Mesothelial cell of epicardium (in vitro differentiated cells): ENCODE measurements at regions not wholly inside any gene's neighbourhood (a gene's known extent, or its start where the extent isn't known, plus 50 kb on each side); places are given as distances from the start of the nearest gene placed in this dataset.
"Not testable (repeated sequence)": the region's sequence is repeated elsewhere in the genome, so short reads cannot be mapped to it uniquely, and the experiment has no call there.

Source experiments
- DNase-seq, 2 experiments: peaks; one replicate each; pipeline ENCODE4 v3.0.0; 2021; ENCODE audit warnings: low spot score in 2 of 2; ENCODE audit not compliant: unreplicated experiment in 2 of 2
- H3K27ac Mint-ChIP-seq: 2 replicates; pipeline ENCODE4 v1.8.0; 2021; ENCODE audit warnings: mixed read lengths
- H3K27me3 Mint-ChIP-seq: 2 replicates; pipeline ENCODE4 v1.8.0; 2021; ENCODE audit warnings: low read depth, mixed read lengths
- H3K36me3 Mint-ChIP-seq: 2 replicates; pipeline ENCODE4 v1.8.0; 2021; ENCODE audit warnings: mixed read lengths
- H3K4me1 Mint-ChIP-seq: 2 replicates; pipeline ENCODE4 v1.8.0; 2021; ENCODE audit warnings: mixed read lengths
- H3K4me3 Mint-ChIP-seq: 2 replicates; pipeline ENCODE4 v1.8.0; 2021; ENCODE audit warnings: mild to moderate bottlenecking, moderate library complexity, mixed read lengths
- H3K9me3 Mint-ChIP-seq: 2 replicates; pipeline ENCODE4 v1.8.0; 2021; ENCODE audit warnings: mixed read lengths
- TF ChIP-seq, protein P1 (sequence below): fragments of 200-600 bp; sonication (generic); IDR thresholded peaks from one replicate; pipeline ENCODE4 v1.5.0; 2021; ENCODE audit warnings: antibody characterized with exemption; ENCODE audit not compliant: unreplicated experiment

- H3K36me3 Mint-ChIP-seq, result no peaks in the 10 kb centered on the region
- H3K4me3 Mint-ChIP-seq, result no peak overlapping the region
- no peak overlapping the region for H3K27ac Mint-ChIP-seq
- H3K9me3 Mint-ChIP-seq, result peaks cover 14% of the 10 kb centered on the region
- H3K27me3 Mint-ChIP-seq, result no peaks in the 10 kb centered on the region
- TF ChIP-seq, protein P1, sequence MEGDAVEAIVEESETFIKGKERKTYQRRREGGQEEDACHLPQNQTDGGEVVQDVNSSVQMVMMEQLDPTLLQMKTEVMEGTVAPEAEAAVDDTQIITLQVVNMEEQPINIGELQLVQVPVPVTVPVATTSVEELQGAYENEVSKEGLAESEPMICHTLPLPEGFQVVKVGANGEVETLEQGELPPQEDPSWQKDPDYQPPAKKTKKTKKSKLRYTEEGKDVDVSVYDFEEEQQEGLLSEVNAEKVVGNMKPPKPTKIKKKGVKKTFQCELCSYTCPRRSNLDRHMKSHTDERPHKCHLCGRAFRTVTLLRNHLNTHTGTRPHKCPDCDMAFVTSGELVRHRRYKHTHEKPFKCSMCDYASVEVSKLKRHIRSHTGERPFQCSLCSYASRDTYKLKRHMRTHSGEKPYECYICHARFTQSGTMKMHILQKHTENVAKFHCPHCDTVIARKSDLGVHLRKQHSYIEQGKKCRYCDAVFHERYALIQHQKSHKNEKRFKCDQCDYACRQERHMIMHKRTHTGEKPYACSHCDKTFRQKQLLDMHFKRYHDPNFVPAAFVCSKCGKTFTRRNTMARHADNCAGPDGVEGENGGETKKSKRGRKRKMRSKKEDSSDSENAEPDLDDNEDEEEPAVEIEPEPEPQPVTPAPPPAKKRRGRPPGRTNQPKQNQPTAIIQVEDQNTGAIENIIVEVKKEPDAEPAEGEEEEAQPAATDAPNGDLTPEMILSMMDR, result no peak
- no peaks in the 10 kb centered on the region for H3K4me1 Mint-ChIP-seq
- DNase-seq, result no peak
Measured at GRCh38 chr18:67400502-67401117, 115.9 kb downstream of the DSEL start.

DNA sequence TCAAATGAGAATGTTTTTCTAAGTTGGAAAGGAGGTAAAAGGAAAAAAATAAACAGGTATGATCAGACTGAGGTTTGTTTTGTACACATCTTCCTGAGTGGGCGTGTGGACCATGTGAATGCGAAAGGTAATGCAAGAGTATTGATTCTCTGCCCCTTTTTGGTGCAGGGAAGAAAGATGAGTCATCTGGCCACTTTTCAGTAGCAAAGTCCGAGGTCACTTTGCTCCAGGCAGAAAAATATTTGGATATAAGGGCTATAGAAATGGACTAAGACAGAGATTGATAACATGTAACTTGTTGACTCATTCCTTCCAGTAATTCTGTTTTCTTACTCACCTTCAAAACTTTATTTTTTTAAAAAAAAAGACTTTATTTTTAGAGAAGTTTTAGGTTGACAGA is 130.5 kb downstream of the DSEL start:
- TF ChIP-seq, protein P1, result no peak
- Mint-ChIP-seq H3K36me3 (no peaks in the 10 kb centered on the region), H3K4me1 (no peaks in the 10 kb centered on the region), H3K9me3 (no peaks in the 10 kb centered on the region), H3K27ac (no peak overlapping the region), H3K4me3 (no peak overlapping the region), H3K27me3 (no peaks in the 10 kb centered on the region)
- no peak for DNase-seq

DNA sequence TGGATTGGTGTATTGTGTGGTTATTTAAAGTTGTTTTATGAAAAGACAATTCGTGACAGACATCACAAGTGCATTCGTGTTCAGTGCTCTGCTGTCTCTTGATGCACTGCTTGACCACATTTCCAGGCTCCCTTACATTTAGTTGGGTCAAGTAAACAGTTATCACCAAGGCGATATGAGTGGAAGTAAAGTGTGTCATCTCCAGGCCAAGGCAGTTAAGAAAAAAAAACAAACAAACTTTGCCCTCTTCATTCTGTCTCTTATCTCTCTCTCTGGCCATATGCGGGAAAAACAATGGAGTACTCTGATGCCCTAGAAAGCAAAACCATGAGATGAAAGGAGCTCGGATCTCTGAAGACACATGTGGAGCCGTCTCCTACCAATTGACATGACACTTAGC is 131.1 kb downstream of the DSEL start:
- Mint-ChIP-seq H3K4me1 (no peaks in the 10 kb centered on the region), H3K27me3 (no peaks in the 10 kb centered on the region), H3K9me3 (no peaks in the 10 kb centered on the region), H3K4me3 (no peak overlapping the region), H3K27ac (no peak overlapping the region), H3K36me3 (no peaks in the 10 kb centered on the region)
- no peak for DNase-seq
- TF ChIP-seq, protein P1, result no peak

DNA sequence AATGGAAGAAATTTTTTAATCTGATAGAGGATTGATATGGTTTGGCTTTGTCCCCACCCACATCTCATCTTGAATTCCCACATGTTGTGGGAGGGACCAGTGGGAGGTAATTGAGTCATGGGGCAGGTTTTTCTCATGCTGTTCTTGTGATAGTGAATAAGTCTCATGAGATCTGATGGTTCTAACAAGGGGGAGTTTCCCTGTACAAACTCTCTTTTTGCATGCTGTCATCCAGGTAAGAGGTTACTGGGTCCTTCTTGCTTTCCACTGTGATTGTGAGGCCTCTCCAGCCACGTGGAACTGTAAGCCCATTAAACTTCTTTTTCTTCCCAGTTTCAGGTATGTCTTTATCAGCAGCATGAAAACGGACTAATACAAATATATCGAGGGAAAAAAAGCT is 132.5 kb downstream of the DSEL start:
- H3K27me3 Mint-ChIP-seq, H3K9me3 Mint-ChIP-seq, H3K4me1 Mint-ChIP-seq, H3K4me3 Mint-ChIP-seq, H3K27ac Mint-ChIP-seq, H3K36me3 Mint-ChIP-seq, DNase-seq: not testable (repeated sequence)

DNA sequence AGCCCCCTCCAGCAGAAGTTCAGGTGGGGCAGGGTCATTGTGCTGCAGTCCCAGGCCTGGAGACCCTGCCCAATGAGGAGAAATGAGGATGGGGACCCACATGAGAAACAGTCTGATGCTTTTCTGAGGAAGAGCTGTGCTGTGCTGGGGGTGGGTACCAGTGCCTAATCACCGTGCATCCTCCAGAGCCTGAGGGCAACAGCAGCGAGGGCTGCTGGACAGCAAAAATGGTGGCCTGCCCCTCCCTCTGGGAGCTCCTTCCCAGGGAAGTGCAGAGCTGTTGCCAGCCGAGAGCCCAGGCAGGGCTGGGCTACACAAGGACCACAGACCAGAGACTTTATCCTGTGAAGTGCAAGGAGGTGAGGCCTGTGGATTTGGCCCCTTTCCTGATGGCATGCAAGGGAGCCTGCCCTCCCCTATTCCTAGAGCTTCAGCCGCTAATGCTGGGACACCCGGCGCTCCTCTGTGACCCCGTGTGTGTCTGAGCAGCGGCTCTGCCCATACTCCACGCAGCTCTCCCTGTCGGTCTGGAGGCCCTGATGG is 134.8 kb downstream of the DSEL start:
- no peak overlapping the region for H3K27ac Mint-ChIP-seq
- no peak overlapping the region for H3K4me3 Mint-ChIP-seq
- H3K27me3 Mint-ChIP-seq, result no peaks in the 10 kb centered on the region
- H3K36me3 Mint-ChIP-seq, result no peaks in the 10 kb centered on the region
- no peaks in the 10 kb centered on the region for H3K4me1 Mint-ChIP-seq
- peaks cover 6% of the 10 kb centered on the region for H3K9me3 Mint-ChIP-seq
- no peak for DNase-seq
- TF ChIP-seq, protein P1, result no peak

DNA sequence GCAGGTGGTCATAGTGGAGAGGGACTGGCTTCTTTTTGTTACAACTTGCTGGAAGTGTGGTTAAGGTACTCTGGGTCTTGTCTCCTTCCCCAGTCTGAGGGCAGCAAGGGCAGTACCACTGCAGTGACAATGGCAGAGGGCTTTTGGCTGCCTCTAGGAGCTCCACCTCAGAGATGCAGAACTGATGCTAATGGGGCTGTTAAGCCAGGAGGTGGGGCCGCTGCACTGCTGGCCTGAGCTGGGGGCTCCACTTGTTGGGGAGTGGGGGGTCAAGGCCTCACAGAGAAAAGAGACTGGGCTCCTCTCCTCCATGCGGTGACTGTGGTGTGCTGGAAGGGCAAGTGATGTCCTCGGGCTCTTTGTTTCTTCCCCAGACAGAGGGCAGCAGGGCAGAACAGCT is 135.7 kb downstream of the DSEL start:
- Mint-ChIP-seq H3K27me3 (no peaks in the 10 kb centered on the region), H3K4me3 (no peak overlapping the region), H3K4me1 (no peaks in the 10 kb centered on the region), H3K36me3 (no peaks in the 10 kb centered on the region), H3K9me3 (peaks cover 6% of the 10 kb centered on the region), H3K27ac (no peak overlapping the region)
- no peak for DNase-seq
- TF ChIP-seq, protein P1, result no peak
